Left lobe of liver (tissue), 2 donors: ENCODE measurements at regions not wholly inside any gene's neighbourhood (a gene's known extent, or its start where the extent isn't known, plus 50 kb on each side); places are given as distances from the start of the nearest gene placed in this dataset.

Experiments
- ATAC-seq: fragments of 200-7000 bp; cut with Tn5 transposase; one replicate; pipeline ENCODE4 v1.9.1; 2020; ENCODE audit warnings: mild to moderate bottlenecking, moderate library complexity
- DNase-seq: peaks from one replicate; pipeline ENCODE4 v3.0.0-alpha.2; 2020; ENCODE audit warnings: low spot score
- donor health status: DM: no; HTN: no; CAD: no; lungs with moderate emphysema.
- donor health status: DM: no; HTN: yes; CAD: no.

- ATAC-seq (peak; percentile 75), DNase-seq (no peak)
These were observed 222.1 kb upstream of the EEA1 start for GRCh38 chr12:93151079-93151762.

GRCh38 chr12:93152617-93153016, 223.5 kb upstream of the EEA1 start:
- ATAC-seq (no peak), DNase-seq (no peak)

GRCh38 chr12:93153321-93153720, 224.2 kb upstream of the EEA1 start:
- no peak for ATAC-seq

GRCh38 chr12:93154096-93154728, 223.5 kb upstream of the NUDT4 start:
- ATAC-seq (no peak), DNase-seq (no peak)

More at GRCh38 chr12:93153321-93153720, 224.2 kb upstream of the EEA1 start:
- no peak for DNase-seq

- DNase-seq (no peak), ATAC-seq (no peak)
These were observed 222.8 kb upstream of the NUDT4 start for GRCh38 chr12:93154753-93155480.

- DNase-seq (peak; percentile 63), ATAC-seq (peak; percentile 87)
These were observed 221.5 kb upstream of the NUDT4 start for GRCh38 chr12:93156086-93156716.

- ATAC-seq (no peak), DNase-seq (no peak)
These were observed 220.4 kb upstream of the NUDT4 start for GRCh38 chr12:93157279-93157678.

- ATAC-seq (no peak), DNase-seq (no peak)
These were observed 219.5 kb upstream of the NUDT4 start for GRCh38 chr12:93158065-93158843.

- DNase-seq = no peak
- ATAC-seq = no peak
These were observed 214.3 kb upstream of the NUDT4 start for GRCh38 chr12:93163260-93164036.

GRCh38 chr12:93164103-93164880, 213.4 kb upstream of the NUDT4 start:
- DNase-seq = no peak
- no peak for ATAC-seq

- ATAC-seq = no peak
These were observed 212.3 kb upstream of the NUDT4 start for GRCh38 chr12:93165384-93165932.

GRCh38 chr12:93166541-93167307, 211.0 kb upstream of the NUDT4 start:
- ATAC-seq = no peak
- no peak for DNase-seq

More at GRCh38 chr12:93165384-93165932, 212.3 kb upstream of the NUDT4 start:
- DNase-seq = no peak

- DNase-seq (no peak), ATAC-seq (no peak)
These were observed 210.4 kb upstream of the NUDT4 start for GRCh38 chr12:93167331-93167730.

GRCh38 chr12:93167841-93168492, 209.8 kb upstream of the NUDT4 start:
- peak; percentile 67 for ATAC-seq
- no peak for DNase-seq

- no peak for ATAC-seq
- no peak for DNase-seq
These were observed 209.0 kb upstream of the NUDT4 start for GRCh38 chr12:93168751-93169150.

GRCh38 chr12:93169536-93169935, 208.2 kb upstream of the NUDT4 start:
- DNase-seq (no peak), ATAC-seq (no peak)

- ATAC-seq (no peak), DNase-seq (no peak)
These were observed 206.8 kb upstream of the NUDT4 start for GRCh38 chr12:93170928-93171327.
